Panc1 (cell line): ENCODE measurements at regions not wholly inside any gene's neighbourhood (a gene's known extent, or its start where the extent isn't known, plus 50 kb on each side); places are given as distances from the start of the nearest gene placed in this dataset.

Experiments used
- ATAC-seq: fragments of 200-7000 bp; cut with Tn5 transposase; 2 replicates; pipeline ENCODE4 v1.9.1; 2020; ENCODE audit warnings: mild to moderate bottlenecking, moderate library complexity
- BruUV-seq: library from RNA; stranded (reverse); fragments of 400-500 nt; replicated peaks from 2 replicates; lab custom pipeline; 2021; lab: Mats Ljungman, UMichigan
- CTCF ChIA-PET: fragments of 300-600 bp; sonication (Branson Sonifier 250); formaldehyde crosslinking; loops from one replicate; lab custom pipeline; 2022; ENCODE audit warnings: antibody characterized with exemption; lab: Charles Lee
- POLR2A ChIA-PET: fragments of 300-600 bp; sonication (Branson Sonifier 250); formaldehyde crosslinking; loops from one replicate; lab custom pipeline; 2022; ENCODE audit warnings: antibody characterized with exemption; lab: Charles Lee
- DNase-seq: peaks from one replicate; pipeline ENCODE4 v3.0.0-alpha.2; 2010; ENCODE audit warnings: low read depth, low spot score
- H3K27ac ChIP-seq: 2 replicates; pipeline ENCODE4 v1.5.1; 2011; ENCODE audit warnings: mild to moderate bottlenecking, low read length, inconsistent platforms
- H3K27me3 ChIP-seq: fragments of 200-500 bp; sonication (Bioruptor generic); 2 replicates; pipeline ENCODE4 v1.6.0; 2014; ENCODE audit warnings: low read length, inconsistent platforms; ENCODE audit not compliant: control insufficient read depth, insufficient read depth
- H3K36me3 ChIP-seq: fragments of 200-500 bp; sonication (Bioruptor generic); 2 replicates; pipeline ENCODE4 v1.5.1; 2014; ENCODE audit warnings: inconsistent platforms, mild to moderate bottlenecking, low read length, moderate library complexity; ENCODE audit not compliant: control insufficient read depth, insufficient read depth
- H3K4me1 ChIP-seq: 2 replicates; pipeline ENCODE4 v1.5.1; 2011; ENCODE audit warnings: inconsistent platforms, mild to moderate bottlenecking, low read length, moderate library complexity; ENCODE audit not compliant: control insufficient read depth, insufficient read depth
- H3K4me3 ChIP-seq, 2 experiments: 2 replicates each; pipeline ENCODE4 v1.5.1; 2011 to 2012; ENCODE audit warnings: low read depth in 2 of 2, low read length in 2 of 2, mild to moderate bottlenecking in 2 of 2, inconsistent platforms in 1 of 2, moderate library complexity in 1 of 2
- H3K9me3 ChIP-seq: fragments of 200-500 bp; sonication (Bioruptor generic); 2 replicates; pipeline ENCODE4 v1.5.1; 2014; ENCODE audit warnings: low read depth, mild to moderate bottlenecking, inconsistent platforms, low read length, moderate library complexity; ENCODE audit not compliant: control insufficient read depth, insufficient read depth
- POLR2AphosphoS5 ChIP-seq: IDR thresholded peaks from 2 replicates; pipeline ENCODE4 v1.6.1; 2012; ENCODE audit warnings: mild to moderate bottlenecking, low read depth, low read length, moderate library complexity
- SIN3A ChIP-seq: IDR thresholded peaks from 2 replicates; pipeline ENCODE4 v1.6.1; 2012; ENCODE audit warnings: low read depth, mild to moderate bottlenecking, low read length, moderate library complexity, borderline replicate concordance; ENCODE audit not compliant: insufficient read depth
- TCF7L2 ChIP-seq: IDR thresholded peaks from 2 replicates; pipeline ENCODE4 v1.6.1; 2011; ENCODE audit warnings: mild to moderate bottlenecking, low read depth, low read length, inconsistent platforms
- in situ Hi-C: cut with HindIII; loops from 2 replicates; pipeline ENCODE4 v1.10.0; 2016; ENCODE audit warnings: low sequenced_read_pairs, low pct_unique_long_range_greater_than_20kb
- intact Hi-C: fragments of 100-400 bp; cut with micrococcal nuclease; formaldehyde crosslinking; loops from one replicate; pipeline ENCODE4 v1.10.0; 2022; ENCODE audit not compliant: unreplicated experiment
- TF ChIP-seq, protein P1 (sequence below): fragments of 450-650 bp; IDR thresholded peaks from 2 replicates; pipeline ENCODE4 v1.5.1; 2017; ENCODE audit warnings: mild to moderate bottlenecking
- TF ChIP-seq, protein P2 (sequence below), 2 experiments: IDR thresholded peaks; 2 replicates each; pipeline ENCODE4 v1.6.1; 2011 to 2012; ENCODE audit warnings: low read depth in 2 of 2, control low read depth in 1 of 2, low read length in 1 of 2, mild to moderate bottlenecking in 1 of 2, moderate library complexity in 1 of 2; ENCODE audit not compliant: insufficient read depth in 1 of 2

DNA sequence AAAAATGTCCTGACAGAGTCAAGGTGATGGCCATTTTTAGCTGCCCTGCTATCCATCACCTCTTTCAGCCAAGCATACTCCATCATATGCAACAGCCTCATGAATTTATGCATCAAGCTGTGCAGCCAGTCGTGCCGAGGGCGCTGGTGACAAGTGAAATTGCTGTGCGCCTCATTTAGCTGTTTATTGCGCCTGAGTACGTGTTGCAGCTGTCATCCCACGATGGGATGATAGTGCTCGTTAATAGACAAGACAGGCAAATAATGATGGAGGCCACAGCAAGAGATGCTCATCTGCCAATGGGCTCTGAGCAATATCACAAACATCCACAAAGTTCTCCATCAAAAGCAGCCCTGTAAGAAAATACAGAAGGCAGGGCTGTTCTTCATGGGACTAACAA, 562.3 kb upstream of the POU3F2 start:
- no TSS peak for BruUV-seq
- Histone ChIP-seq H3K27me3 (no peaks in the 10 kb centered on the region), H3K4me1 (no peaks in the 10 kb centered on the region), H3K9me3 (no peaks in the 10 kb centered on the region), H3K36me3 (no peaks in the 10 kb centered on the region), H3K27ac (no peak overlapping the region), H3K4me3 (no peak overlapping the region)
- TF ChIP-seq, protein P1, sequence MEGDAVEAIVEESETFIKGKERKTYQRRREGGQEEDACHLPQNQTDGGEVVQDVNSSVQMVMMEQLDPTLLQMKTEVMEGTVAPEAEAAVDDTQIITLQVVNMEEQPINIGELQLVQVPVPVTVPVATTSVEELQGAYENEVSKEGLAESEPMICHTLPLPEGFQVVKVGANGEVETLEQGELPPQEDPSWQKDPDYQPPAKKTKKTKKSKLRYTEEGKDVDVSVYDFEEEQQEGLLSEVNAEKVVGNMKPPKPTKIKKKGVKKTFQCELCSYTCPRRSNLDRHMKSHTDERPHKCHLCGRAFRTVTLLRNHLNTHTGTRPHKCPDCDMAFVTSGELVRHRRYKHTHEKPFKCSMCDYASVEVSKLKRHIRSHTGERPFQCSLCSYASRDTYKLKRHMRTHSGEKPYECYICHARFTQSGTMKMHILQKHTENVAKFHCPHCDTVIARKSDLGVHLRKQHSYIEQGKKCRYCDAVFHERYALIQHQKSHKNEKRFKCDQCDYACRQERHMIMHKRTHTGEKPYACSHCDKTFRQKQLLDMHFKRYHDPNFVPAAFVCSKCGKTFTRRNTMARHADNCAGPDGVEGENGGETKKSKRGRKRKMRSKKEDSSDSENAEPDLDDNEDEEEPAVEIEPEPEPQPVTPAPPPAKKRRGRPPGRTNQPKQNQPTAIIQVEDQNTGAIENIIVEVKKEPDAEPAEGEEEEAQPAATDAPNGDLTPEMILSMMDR: no peak
- TF ChIP-seq SIN3A (no peak), POLR2AphosphoS5 (no peak), TCF7L2 (no peak)
- TF ChIP-seq, protein P2, sequence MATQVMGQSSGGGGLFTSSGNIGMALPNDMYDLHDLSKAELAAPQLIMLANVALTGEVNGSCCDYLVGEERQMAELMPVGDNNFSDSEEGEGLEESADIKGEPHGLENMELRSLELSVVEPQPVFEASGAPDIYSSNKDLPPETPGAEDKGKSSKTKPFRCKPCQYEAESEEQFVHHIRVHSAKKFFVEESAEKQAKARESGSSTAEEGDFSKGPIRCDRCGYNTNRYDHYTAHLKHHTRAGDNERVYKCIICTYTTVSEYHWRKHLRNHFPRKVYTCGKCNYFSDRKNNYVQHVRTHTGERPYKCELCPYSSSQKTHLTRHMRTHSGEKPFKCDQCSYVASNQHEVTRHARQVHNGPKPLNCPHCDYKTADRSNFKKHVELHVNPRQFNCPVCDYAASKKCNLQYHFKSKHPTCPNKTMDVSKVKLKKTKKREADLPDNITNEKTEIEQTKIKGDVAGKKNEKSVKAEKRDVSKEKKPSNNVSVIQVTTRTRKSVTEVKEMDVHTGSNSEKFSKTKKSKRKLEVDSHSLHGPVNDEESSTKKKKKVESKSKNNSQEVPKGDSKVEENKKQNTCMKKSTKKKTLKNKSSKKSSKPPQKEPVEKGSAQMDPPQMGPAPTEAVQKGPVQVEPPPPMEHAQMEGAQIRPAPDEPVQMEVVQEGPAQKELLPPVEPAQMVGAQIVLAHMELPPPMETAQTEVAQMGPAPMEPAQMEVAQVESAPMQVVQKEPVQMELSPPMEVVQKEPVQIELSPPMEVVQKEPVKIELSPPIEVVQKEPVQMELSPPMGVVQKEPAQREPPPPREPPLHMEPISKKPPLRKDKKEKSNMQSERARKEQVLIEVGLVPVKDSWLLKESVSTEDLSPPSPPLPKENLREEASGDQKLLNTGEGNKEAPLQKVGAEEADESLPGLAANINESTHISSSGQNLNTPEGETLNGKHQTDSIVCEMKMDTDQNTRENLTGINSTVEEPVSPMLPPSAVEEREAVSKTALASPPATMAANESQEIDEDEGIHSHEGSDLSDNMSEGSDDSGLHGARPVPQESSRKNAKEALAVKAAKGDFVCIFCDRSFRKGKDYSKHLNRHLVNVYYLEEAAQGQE (IDR thresholded peaks at IDR 0.05; ENCODE audit: insufficient read depth in 1 of 2, low read depth in 2 of 2, low read length in 1 of 2): no peak
- DNase-seq (no peak), ATAC-seq (no peak)
- POLR2A ChIA-PET: no interaction called here
- in situ Hi-C loops: no loop called here
- intact Hi-C loops: no loop called here
- CTCF ChIA-PET: no interaction called here

DNA sequence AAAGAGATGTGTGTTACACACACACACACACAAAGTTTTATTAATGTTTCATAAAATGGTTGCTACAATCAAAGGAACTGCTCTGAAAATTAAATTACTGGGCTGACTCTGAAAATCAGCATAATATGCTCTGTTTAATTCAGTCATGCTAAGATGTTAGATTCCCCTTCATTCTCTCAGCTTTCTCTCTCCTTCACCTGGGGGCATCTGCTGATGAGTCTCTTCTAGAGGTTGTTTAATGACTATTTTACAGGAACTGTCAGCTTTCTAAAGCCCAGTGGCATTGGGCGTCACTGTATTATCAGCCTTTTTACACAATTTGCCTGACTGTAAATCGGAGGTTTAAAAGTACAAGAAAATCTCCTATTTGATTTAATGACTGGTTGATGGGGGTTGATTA, 559.7 kb upstream of the POU3F2 start:
- TF ChIP-seq POLR2AphosphoS5 (no peak), TCF7L2 (no peak), SIN3A (no peak)
- TF ChIP-seq, protein P2 (IDR thresholded peaks at IDR 0.05; ENCODE audit: insufficient read depth in 1 of 2, low read depth in 2 of 2, low read length in 1 of 2): no peak
- TF ChIP-seq, protein P1: no peak
- Histone ChIP-seq H3K27me3 (no peaks in the 10 kb centered on the region), H3K9me3 (no peaks in the 10 kb centered on the region), H3K27ac (no peak overlapping the region), H3K4me3 (no peak overlapping the region), H3K36me3 (no peaks in the 10 kb centered on the region), H3K4me1 (no peaks in the 10 kb centered on the region)
- BruUV-seq: no TSS peak
- POLR2A ChIA-PET: no interaction called here
- in situ Hi-C loops: no loop called here
- intact Hi-C loops: no loop called here
- DNase-seq (no peak), ATAC-seq (no peak)
- CTCF ChIA-PET: no interaction called here
